ENCODE measurements at regions not wholly inside any gene's neighbourhood (a gene's known extent, or its start where the extent isn't known, plus 50 kb on each side); places are given as distances from the start of the nearest gene placed in this dataset.
"Not testable (repeated sequence)": the region's sequence is repeated elsewhere in the genome, so short reads cannot be mapped to it uniquely, and the experiment has no call there.

DNA sequence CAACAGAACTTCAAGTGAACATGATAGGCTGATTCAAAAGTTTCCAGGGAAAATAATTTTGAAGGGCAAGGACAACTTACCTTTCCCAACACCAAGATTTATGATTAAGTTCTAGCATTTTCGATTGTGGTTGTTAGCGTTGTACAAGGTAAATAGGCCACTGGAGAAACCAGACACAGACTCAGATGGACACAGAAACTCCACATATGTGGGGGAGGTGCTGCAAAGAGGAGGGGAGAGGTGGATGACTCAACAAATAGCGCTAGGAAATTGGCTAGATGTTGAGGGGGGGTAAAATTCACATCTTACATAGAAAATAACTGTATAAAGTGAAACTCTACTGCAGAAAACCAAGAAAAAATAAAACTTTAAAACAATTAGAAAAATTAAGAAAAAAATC is 564.4 kb downstream of the MATN1 start:
- no peak for DNase-seq

DNA sequence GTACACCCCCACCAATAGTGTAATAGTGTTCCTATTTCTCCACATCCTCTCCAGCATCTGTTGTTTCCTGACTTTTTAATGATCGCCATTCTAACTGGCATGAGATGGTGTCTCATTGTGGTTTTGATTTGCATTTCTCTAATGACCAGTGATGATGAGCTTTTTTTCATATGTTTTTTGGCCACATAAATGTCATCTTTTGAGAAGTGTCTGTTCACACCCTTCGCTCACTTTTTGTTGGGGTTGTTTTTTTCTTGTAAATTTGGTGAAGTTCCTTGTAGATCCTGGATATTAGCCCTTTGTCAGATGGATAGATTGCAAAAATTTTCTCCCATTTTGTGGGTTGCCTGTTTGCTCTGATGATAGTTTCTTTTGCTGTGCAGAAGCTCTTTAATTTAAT is 567.7 kb downstream of the MATN1 start:
- DNase-seq = not testable (repeated sequence)

DNA sequence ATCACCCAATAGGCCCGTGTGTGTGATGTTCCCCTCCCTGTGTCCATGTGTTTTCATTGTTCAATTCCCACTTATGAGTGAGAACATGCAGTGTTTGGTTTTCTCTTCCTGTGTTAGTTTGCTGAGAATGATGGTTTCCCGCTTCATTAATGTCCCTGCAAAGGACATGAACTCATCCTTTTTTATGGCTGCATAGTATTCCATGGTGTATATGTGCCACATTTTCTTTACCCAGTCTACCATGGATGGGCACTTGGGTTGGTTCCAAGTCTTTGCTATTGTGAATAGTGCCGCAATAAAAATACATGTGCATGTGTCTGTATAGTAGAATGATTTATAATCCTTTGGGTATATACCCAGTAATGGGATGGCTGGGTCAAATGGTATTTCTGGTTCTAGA is 568.1 kb downstream of the MATN1 start:
- DNase-seq = not testable (repeated sequence)

DNA sequence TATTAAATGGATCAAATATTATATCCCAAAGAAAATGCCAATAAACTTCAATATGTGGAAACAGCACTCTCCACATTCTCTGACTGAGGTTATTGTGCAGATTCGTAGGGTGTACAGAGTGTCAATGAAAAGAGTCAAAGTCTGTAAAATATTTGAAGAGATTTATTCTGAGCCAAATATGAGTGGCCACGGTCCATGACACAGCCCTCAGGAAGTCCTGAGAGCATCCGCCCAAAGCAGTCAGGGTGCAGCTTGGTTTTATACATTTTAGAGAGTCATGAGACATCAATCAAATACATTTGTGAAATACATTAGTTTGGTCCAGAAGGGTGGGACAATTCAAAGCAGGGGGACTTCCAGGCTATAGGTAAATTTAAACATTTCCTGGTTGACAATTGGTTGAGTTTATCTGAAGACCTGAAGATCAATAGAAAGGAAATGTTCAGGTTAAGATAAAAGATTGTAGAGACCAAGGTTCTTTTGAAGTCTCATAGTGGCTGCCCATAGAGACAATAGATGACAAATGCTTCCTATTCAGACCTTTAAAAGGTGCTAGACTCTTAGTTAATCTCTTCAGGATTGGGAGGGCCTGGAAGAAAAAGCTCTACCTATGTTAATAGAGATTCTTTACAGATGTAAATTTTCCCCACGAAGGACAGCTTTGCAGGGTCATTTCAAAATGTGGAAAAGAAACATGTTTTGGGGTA is 569.5 kb downstream of the MATN1 start:
- DNase-seq = no peak

DNA sequence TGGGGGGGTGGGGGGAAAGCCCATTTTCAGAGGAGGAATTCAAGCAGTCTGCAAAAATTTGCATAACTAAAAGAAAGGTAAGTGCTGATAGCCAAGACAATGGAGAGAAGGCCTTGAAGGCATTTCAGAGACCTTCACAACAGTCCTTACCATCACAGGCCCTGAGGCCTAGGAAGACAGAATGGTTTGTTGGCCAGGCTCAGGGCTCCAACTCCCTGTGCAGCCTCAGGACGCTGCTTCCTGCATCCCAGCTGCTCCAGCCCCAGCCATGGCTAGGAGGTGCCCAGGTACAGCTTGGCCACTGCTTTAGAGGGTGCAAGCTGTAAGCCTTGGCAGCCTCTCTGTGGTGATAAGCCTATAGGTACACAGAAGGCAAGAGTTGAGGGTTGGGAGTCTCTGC is 571.6 kb downstream of the MATN1 start:
- DNase-seq = no peak

DNA sequence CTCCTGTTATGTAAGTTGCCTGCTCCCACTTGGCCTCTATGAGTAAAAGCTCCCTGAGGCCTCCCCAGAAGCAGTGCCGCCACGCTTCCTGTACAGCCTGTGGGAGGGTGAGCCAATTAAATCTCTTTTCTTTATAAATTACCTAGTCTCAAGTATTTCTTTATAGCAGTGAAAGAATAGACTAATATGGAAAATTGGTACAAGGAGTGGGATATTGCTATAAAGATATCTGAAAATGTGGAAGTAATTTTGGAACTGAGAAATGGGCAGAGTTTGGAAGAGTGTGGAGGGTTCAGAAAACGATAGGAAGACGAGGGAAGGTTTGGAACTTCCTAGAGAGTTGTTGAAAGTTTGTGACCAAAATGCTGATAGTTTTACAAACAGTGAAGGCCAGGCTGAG is 572.3 kb downstream of the MATN1 start:
- DNase-seq = no peak

DNA sequence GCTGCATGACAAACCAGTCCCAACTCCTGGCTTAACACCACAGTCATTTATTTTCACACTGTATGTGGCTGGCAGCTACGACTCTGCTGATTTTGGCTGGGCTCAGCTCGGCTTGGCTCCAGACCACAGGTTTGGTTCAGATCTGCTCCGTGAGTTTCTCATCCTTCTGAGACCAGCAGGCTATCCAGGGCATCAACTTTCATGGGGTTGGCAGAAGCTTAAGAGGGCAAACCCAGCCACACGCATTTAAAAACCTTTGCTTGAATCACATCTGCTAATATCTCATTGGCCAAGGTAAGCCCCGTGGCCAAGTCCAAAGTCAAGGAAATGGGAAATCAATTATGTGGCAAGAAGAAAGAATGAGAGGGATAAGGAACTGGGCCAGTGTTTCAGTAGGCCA is 574.2 kb downstream of the MATN1 start:
- no peak for DNase-seq

DNA sequence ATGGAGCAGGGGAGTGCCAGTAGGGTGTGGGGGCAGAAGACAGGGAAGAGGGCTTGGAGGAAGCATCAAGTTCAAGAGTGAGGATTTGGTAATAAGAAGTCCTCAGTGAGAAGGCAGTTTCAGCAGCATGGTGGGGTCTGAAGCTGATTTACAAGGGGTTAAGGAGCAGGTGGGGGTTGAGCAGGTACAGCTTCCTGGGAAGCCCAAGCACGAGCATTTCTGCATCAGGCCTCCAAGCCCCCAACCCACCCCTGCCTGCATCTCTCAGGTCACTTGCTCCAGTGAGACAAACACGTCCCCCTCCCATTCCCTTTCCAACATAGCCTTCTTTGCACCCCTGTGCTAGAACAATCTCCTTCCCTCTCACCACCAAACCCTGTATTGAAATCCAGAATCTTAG is 574.7 kb downstream of the MATN1 start:
- DNase-seq = no peak

DNA sequence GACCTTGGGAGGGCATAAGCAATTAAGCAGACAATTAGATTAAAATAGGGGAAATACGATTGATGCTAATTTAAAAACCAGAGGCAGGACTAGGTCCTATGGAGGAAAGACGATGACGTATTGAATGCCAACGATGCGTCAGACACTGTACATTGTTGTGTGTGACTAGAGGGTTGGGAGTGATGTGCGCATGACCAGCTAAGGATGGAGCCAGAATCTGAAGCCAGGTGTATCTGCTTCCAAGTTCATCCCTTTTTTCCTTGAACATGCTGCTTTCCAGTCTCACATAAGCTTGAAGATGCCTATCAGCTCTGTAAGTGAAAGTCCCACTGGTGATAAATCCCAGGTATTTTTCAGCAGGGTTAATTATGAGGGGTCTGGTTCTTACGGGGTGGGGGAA is 576.2 kb downstream of the MATN1 start:
- DNase-seq = no peak

DNA sequence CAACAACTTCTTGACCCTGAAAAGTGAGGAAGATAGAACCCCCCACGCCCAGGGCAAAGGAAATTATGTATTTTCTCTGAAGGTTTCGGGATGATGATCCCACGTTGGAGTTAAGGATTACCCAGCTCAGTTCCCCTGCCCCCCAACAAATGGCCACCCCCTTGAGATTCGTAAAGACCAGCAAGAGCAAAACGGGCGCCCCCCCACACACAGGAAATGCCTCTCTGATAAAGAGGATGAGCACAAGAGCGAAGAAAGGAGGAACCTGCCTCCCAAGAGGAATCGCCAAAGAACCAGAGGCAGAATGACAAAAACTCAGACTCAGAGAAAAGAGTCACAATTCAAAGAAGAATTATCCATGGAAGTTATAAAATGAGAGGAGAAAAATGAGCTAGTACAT is 576.9 kb downstream of the MATN1 start:
- no peak for DNase-seq

DNA sequence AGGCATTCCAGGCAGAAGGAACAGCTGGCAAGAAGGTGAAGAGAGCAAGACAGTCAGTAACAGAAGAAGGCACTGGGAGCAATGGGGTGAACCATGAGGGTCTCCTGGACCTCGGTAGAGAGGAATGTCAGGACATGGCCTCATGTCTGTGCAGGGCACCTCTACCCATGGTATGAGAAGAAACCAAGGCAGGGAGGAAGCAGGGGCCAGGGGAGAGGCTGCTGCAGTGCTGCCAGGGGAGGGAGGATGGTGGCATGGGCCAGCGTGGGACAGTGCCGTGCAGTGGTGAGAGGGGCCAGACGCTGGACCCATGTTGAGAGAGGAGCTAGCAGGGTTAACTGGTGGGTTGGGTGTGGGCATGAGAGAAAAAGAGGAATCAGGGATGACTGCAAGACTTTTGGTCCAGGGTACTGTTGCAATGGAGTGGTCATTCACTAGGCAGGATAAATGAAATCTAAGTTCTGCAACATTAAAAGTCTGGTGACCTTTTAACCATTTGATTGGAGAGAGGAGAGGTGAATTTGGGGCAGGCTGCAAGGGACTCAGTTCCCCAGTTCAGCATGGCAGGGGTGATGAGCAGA is 577.6 kb downstream of the MATN1 start:
- DNase-seq = no peak

DNA sequence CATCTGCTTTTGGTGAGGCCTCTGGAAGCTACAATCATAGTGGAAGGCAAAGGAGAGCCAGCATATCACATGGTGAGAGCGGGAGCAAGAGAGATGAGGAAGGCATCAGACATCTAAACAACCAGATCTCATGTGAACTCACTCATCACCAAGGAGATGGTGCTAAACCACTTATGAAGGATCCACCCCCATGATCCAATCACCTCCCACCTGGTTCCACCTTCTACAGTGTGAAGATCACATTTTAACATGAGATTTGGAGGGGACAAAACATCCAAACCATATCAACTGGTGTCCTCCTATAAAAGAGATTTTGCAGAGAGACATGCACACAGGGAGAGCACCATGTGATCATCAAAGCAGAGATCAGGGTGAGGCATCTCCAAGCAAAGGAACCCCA is 578.6 kb downstream of the MATN1 start:
- no peak for DNase-seq

DNA sequence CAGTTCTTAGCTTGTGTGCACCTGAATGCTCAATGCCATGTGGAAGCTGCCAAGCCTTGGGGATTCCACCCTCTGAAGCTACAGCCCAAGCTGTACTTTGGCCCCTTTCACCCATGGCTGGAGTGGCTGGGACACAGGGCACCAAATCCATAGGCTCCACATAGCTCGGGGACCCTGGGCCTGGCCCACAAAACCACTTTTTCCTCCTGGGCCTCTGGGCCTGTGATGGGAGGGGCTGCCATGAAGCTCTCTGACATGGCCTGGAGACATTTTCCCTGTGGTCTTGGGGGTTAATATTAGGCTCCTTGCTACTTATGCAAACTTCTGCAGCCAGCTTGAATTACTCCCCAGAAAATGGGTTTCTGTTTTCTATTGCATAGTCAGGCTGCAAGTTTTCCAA is 579.9 kb downstream of the MATN1 start:
- DNase-seq = no peak

DNA sequence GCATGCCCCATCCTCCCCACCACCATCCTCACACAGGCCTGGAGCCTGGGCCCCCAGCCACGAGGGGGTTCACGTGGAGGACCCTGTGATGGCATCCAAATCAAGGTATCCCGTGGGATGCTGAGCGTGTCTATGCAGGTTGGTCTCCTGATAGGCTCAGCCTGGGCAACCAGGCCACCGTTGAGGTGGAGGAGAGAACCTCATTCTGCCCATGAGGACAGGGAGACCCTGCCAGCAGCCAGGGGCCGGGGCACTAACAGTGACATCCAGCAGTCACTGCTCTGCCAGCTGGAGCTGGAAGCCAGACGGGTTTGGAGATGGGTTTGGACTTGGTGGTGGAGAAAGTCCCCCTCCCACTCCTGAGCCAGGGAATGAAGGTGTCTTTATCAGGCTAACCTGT is 582.8 kb downstream of the MATN1 start:
- no peak for DNase-seq

DNA sequence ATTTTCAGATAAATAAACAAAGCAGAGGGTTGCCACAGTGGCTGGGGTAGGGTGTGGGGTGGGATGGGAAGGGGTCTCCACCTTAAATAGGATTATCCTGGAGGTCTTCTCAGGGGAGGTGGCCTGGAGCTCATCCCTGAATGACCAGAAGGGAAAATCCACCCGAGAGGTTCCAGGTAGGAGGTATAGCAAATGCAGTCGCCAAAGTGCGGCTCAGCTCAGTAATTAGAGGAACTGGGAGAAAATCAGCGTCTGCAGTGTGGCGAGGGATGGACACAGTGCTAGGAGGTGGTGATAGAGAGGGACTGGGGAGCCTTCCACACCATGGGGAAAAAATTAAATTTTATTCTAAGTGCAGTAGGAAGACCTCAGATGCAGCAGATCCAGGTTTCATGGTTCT is 584.5 kb downstream of the MATN1 start:
- no peak for DNase-seq

DNA sequence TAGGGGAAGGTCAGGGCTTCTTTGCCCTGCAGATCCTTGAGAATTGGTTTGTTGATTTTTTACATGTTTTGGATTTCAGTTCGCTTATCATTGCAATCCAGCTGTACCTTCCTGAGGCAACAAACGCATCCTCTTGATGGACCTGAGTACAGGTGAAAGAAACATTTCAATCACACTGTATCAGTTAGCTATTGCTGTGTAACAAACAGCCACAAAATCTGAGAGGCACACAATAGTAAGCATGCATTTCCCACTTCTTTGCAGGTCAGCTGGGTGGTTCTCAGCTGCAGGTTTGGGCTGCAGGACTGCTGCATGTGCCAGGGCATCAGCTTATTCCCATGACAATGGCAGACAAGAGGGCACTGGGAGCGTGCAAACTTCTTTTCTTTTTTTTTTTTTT is 586.4 kb downstream of the MATN1 start:
- DNase-seq = no peak

DNA sequence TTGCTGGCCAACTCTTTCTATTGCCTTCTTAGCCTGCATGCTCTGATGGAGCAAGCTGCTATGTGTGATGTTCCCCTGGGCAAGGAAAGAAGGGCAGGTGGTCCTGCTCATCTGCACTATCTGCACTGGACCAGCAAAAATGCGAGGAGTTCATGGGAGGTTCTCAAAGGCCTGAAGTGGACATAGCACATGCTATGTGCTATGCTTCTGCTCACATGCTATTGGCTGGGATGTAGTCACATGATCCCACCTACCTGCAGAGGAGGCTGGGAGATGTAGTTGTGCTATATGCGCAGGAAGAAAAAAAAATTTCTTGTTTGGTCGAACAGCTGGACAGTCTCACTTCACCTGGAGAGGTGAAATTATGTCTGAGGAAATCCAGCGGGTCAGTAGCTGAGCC is 587.7 kb downstream of the MATN1 start:
- DNase-seq = no peak

DNA sequence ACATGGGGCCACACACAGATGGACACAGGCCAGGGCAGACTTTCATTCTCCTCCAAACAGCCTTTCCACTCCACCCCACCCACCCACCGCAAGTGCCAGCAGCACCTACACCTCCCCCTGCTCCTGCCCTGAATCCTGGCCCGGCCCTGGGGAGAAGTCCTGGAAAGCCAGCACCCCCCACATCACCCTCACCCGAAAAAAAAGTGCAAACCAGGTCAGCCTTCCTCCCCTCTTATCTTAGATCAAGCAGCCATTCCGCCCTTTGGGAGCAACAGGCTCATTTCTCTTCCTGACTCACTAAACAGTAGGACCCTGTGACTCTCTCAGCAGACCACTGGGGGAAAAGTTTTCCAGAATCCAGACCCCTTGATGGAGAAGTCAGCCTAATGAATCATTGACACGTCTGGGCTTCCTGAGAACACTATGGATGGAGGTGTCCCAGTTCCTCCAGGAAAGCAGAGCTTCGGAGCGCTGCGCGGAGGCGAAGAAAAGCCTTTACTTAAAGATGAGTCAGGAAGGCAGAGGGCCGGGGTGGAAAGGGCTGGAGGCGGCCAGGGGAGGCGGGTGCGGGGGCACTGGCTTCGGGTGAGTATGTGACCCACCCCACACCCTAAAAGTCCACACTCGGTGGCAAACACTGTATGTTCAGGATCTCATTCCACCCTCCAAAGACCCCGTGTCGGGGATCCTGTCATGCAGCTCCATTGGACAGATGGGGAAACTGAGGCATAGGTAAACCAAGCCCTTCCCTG is 588.7 kb downstream of the MATN1 start:
- no peak for DNase-seq

DNA sequence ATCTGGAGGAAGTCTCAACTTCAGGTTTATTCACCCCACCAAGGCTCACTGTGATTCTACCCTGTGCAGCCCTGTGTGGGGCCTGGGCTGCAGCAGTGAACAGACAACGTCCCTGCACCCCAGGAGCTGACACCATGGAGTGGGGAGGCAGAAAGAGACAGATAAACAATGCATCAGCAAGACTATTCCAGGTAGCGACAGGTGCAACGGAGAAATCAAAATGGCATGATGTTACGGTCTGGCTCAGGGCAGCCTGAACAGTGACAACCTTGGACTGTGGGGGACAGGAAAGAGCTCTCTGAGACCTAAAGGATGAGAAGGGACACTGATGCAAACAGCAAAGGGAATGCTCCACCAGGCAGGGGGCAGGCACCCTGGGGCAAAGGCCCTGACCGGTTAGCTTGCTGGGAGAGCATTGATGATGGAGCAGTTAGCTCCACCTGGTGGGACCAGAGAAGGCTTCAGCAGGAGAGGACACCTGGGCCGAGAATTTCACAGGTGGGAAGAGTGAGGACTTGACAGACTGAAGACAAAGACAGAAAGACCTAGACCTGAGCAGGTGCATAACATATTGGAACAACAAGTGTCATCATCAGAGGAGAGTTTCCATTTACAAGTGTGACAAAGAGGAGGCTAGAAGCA is 589.9 kb downstream of the MATN1 start:
- no peak for DNase-seq

DNA sequence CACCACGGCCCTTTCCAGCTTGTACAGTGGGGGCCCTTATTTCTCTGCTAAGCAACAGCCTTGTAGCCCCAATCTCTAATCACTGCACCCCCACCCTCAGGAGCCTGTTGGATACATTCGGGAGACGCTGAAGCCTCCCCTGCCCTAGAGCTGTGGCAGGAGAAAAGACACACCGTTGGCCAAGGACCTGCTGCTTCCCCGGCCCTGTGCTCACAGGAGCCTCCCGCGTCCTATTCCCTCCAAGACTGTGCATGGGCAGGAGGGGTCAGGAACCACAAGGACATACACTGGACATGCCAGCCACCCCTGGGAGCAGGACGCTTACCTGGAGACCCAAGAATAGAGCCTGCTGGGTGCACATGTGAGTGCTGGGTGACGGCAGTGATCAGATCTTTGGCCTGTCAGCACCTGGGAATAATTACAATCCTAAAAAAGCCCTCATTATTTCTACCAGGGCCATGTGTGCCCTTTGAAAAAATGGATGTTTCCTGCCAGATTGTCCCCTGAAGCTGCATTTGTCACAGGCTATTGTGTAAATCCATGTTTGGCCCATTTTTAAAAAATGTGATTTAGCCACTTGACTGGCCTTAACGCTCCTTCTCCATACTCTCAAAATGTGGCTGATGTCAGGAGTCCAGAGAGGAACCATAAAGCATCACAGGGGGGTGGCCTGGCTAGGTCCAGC is 590.6 kb downstream of the MATN1 start:
- DNase-seq = no peak

DNA sequence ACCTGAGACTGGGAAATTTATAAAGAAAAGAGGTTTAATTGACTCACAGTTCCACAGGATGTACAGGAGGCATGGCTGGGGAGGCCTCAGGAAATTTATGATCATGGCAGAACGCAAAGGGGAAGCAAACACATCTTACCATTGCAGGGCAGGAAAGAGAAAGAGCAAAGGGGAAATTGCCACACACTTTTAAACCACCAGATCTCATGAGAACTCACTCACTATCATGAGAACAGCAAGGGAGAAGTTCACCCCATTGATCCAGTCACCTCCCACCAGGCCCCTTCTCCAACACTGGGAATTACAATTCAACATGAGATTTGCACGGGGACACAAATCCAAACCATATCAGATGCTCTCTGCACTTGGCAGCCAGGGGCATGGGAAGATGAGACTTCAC is 592.8 kb downstream of the MATN1 start:
- DNase-seq = not testable (repeated sequence)

DNA sequence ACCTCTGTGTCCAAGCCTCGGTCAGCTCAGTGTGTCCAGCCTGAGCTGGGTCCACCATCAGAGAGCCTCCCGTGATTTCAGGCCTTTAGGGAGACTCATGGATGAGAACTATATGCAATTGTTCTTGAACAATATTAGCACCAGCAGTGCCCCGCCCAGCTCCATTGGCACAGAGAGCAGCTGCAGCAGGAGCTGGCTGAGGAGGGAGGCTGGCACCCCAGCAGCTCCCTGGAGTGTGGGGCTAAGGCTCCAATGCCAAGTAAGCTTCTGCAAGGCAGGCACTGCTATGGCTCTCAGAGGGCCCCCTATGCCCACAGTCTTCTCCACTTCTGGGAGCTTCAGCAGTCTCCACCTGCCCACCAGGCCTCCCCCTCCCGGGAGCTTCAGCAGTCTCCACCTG is 593.3 kb downstream of the MATN1 start:
- no peak for DNase-seq
